ENCODE measurements at regions not wholly inside any gene's neighbourhood (a gene's known extent, or its start where the extent isn't known, plus 50 kb on each side); places are given as distances from the start of the nearest gene placed in this dataset.
"Not testable (repeated sequence)": the region's sequence is repeated elsewhere in the genome, so short reads cannot be mapped to it uniquely, and the experiment has no call there.

DNA sequence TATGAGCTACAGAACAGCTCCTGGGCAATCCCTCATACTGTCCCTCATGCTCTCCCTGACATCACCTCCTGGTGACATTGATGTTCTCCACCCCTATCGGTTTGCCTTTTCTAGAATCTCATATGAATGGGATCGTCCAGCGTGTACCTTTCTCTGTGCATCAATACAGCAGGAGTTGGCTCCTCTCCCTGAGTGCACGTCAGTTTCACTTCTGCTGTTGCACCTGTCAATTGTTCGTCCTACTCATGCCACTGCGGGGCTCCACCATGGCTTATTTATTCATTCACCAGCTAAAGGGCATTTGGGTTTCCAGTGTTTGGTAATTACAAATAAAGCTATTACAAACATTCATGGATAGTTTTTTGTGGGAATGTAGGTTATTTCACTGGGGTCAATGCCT, 269.1 kb upstream of the ZFP42 start:
- FAIRE-seq: no peak

DNA sequence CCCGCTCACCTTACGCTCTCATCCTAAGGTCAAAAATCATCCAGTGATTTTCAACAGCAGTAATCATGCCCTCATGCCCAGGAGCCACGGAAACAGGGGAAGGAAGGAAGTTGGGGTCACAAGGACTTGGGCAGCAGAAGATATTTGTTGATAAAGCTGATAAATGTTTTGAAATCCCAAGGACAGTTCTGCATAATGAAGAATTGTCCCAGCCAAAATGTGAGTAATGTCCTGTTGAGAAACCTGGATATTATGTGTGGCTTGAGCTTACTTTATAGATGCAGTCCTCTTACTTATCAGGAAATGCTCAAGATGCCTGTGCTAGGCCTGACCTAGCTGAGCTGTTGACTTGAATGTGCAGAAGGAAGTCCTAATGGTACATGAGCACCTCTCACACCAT, 263.0 kb upstream of the ZFP42 start:
- FAIRE-seq: no peak

DNA sequence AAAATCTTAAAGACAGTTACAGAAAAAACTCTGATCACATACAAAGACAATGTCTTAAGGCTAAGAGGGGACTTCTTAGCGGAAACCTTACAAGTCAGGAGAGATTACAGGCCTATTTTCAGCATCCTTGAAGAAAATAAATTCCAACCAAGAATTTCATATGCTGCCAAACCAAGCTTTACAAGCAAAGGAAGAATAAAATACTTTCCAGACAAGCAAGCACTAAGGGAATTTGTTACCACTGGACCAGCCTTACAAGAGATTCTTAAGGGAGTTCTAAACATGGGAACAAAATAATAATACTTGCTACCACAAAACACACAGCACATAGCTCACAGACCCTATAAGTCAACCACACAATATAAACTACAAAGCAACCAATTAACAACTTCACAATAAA, 255.8 kb upstream of the ZFP42 start:
- no peak for FAIRE-seq

DNA sequence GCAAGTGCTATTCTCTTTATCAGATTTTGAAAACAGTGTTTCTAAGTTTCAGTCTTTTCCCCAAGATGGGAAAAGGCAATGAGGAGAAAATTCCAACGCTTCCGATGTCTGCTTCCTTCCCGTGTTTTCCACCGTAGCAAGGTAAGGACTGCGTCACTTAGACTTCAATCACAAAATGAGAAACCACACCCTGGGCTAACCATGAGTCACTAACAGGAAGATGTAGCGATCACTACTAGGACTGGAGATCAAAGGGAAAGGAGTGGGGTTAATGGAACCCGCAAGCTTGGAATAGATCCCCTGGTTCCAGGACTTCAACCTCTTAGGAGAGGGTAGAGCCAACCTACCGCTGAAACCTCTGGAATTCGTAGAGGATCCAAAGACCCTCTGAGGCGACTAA, 250.7 kb upstream of the ZFP42 start:
- FAIRE-seq: no peak

DNA sequence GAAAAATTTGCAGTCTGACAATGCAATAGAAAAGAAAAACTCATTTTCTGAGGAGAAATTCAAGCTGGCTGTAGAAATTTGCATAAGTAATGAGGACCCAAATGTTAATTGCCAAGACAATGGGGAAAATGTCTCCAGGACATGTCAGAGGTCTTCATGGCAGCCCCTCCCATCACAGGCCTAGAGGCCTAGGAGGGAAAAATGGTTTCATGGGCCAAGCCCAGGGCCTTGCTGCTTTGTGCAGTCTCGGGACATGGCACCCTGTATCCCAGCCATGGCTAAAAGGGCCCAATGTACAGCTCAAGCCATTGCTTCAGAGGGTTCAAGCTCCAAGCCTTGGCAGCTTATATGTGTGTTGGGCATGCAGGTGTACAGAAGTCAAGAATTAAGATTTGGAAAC, 244.9 kb upstream of the ZFP42 start:
- not testable (repeated sequence) for FAIRE-seq

DNA sequence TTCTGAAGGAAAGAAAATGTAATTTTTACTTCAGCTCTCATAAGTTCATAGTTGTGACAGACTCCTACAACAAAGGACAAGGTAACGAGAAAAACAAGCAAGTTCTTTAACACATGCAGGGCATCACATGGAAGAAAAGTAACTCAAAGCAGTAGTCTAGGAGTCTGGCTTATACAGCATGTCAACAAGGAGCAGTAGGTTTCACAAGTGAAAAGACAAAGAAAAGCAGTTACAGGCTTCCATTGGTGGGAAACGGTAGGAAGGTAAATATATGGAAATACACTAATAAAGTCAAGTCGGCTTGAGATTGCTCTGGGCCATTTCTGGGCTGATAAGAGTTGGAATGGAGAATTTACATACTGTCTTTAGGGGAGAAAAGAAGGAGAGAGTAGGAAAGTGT, 228.4 kb upstream of the ZFP42 start:
- FAIRE-seq: no peak

DNA sequence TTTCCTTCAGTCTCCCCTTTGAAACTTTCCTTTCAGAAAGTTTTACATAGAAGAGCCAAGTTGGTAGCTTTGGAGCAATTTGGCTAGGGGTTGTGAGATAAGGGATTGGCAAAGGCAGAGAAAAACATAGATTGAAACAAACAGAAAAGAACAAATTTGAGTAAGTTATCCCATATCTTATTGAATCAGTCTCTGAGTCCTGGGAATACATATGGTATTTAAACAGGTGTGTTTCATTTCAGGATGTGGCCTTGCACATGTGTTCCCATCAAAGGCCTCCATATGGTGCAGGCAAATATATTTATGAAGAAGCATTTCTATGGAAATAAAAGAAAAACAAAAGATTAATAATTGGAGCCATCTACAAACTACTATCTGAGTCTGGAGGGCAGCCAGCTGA, 227.9 kb upstream of the ZFP42 start:
- no peak for FAIRE-seq

DNA sequence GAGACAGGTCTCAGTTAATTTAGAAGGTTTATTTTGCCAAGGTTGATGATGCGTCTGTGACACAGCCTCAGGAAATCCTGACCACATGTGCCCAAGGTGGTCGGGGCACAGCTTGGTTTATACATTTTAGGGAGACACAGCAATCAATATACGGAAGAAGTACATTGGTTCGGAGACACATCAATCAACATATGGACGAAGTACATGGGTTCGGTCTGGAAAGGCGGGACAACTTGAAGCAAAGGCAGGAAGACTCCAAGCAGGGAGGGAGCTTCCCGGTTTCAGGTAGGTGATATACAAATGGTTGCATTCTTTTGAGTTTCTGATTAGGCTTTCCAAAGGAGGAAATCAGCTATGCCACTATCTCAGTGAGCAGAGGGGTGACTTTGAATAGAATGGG, 225.2 kb upstream of the ZFP42 start:
- no peak for FAIRE-seq

DNA sequence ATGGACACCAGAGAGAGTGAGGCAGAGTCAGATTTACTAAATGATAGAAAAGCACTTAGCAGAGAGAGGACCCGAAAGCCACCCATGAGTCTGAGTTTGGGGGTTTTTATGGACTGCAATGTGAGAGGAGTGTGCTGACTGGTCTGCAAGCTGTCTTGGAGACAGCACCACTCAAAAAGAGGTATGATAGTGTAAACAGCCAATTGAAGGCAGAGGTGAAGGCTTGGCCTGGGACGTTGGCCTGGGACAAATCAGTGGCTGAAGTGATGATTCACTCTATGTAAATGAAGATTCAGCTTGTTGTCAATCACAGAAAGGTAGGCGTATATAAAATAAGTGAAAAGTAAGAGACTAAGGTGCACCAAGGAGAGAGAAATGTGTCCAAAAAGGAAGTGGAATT, 217.6 kb upstream of the ZFP42 start:
- no peak for FAIRE-seq

DNA sequence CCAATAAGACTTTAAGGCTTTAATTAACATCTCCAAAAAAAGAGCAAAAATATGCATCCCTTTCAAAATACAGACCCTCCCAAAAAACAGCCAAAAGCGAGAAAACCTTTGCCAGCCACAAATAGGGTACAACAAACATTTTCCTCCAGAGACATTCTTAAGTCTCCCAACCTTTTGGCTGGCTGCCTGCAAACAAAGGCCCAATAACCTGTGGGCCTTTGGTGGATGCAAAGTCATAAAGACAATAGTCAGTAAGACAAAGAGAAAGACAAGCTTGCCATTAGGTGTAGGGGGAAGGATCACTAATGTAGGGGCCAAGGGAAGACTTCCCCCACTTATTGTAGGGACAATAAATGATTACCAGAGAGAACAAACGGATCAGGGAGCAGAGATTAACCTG, 215.5 kb upstream of the ZFP42 start:
- no peak for FAIRE-seq

DNA sequence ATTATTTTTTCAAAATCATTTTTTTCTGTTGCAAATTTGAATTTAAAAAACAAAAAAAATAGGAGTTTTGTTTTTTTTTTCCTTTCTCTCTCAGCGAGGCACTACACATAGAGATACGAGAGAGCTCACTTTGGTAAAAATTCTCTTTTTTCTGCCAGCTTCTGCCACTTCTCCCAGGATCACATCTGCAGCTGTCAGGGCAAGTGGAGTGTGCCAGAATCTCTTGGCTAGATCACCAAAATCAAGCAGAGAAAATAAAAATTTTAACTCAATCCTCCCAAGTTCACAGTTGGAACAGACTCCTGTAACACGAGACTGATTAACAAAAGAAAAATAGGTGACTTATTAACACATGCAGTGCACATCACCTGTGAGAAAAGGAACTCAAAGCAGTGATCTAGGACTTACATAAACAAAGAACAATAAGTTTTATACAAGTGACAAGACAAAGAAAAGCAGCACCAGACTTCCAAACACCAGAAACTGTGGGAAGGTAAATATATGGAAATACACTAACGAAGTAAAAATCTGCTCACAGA, 213.2 kb upstream of the ZFP42 start:
- no peak for FAIRE-seq

DNA sequence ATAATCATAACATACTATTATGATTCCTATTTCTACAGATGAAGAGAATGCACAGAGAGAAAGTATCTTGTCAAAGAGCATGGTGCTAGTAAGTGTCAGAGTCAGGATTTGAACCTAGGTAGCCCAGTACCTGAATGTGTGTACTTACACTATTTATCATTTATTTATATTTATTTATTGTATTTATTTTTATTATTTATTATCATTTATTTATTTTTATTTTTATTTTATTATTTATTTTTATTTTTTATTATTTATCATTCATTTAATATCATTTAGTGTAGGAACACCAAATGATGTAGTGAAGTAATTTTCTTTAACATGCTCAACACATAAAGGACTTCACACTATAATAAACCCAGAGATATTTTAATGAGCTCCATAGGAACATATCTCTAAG, 209.4 kb upstream of the ZFP42 start:
- FAIRE-seq: peak; percentile 25

DNA sequence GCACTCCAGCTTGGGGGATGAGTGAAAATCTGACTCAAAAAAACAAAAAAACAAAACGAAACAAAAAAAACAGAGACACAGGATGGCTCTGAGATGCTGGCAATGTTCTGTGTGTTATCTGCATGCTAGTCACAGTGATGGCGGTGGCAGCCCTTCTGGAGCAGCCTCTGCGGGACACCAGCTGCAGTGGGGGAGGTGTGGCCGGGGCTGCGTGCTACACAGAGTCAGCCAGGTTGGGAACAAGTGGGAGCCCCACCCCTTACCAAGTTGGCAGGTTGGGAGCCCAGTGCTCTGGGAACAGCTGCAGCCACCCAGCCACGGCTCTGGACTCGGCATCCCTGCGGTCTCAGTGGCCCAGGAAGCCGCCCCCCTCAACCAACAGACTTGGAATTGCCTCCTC, 206.5 kb upstream of the ZFP42 start:
- no peak for FAIRE-seq

DNA sequence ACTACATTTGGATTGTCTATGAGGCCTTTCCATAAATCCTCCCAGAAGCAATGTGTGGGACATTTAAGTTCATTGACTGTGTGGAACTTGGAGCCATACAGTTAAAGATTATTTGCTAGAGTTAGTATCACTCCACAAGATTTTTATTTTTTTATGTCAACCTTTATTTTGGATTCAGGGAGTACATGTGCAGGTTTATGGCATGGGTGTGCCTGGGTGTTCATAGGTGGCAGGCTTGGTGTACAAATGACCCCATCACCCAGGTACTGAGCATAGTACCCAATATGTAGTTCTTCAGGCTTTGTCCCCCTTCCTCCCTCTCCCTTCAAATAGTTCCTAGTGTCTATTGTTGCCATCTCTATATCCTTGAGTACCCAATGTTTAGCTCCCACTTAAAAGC, 199.8 kb upstream of the ZFP42 start:
- no peak for FAIRE-seq

DNA sequence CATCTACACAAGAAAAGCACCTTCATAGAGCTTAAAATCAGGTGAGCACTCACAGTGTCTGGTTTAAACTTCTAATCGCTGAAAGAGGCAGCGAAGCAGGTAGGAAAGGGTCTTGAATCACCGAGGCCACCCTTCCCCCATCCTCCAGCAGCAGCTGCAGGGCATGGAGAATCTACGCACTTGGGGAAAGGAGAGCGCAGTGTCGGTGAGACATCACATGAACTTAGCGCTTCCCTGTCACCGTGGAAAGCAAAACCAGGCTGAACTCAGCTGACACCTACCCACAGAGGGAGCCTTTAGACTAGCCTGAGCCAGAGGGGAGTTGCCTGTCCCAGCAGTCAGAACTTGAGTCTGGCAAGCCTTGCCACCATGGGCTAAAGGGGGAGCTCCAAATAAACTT, 197.2 kb upstream of the ZFP42 start:
- FAIRE-seq: no peak

DNA sequence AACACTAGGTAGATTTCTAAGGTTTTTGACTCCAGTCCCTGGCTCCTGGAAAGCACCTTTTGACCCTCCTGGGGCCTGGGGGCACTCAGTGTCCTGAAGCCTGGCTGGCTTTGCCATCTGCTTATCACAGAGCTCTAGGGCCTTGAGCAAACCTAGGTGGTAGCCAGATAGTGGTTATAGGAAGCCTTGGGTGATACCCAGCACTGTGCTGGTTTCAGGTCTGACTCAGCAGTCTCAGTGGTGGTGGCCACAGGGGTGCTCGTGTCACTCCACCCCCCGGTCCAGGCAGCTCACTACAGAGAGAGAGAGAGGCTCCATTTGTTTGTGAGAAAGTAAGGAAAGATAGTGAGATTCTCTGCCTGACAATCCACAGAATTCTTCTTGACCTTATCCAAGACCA, 195.8 kb upstream of the ZFP42 start:
- no peak for FAIRE-seq

DNA sequence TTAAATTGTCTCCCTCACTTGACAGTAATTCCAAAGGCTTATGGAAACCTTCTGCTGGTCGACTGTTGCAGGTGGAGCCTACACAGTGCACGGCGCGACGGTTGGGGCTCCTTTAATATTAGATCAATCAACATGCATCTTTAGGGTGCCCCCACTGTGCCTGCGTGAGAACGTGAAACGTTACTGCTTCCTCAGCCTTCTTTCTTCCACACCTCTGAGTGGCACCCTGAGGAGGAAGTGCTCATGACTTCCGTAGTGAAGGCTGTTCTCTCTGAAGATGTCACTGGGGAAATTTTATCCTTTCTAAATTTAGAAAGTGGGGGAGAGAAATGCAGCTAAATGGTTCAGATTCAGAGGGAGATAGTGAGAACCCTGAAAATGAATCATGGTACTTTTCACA, 184.0 kb upstream of the ZFP42 start:
- no peak for FAIRE-seq

DNA sequence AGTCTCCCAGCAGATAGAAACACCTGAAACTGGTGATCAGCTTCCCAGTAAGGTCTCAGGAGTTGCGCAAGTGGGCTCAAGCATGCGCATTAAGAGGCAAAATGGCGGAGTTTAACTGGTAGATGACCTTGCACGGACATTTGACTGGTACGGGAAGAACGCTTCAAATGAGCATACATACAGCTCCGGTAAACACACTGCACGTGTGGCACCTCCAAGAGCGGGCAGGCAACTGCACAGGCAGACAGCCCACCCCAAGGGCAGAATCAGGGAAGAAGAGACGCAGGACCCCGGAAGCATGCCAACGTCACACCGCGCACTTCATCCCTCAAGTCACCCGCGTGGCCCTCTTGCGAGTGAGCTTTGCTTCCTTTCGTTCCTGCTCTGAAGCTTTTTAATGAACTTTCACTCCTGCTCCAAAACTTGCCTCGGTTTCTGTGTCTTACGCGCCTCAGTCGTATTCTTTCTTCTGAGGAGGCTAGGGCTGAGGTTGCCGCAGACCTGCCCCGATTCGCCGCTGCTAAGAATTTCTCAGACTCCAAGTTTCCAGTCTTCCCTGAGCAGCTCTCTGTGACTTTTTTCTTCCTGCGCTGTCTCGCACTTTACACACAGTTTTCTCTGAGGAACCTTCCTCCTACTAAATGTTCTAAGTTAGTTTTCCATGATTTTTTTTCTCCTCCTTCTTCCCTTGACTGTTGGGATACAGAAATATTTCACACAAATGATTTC, 180.7 kb upstream of the ZFP42 start:
- no peak for FAIRE-seq

DNA sequence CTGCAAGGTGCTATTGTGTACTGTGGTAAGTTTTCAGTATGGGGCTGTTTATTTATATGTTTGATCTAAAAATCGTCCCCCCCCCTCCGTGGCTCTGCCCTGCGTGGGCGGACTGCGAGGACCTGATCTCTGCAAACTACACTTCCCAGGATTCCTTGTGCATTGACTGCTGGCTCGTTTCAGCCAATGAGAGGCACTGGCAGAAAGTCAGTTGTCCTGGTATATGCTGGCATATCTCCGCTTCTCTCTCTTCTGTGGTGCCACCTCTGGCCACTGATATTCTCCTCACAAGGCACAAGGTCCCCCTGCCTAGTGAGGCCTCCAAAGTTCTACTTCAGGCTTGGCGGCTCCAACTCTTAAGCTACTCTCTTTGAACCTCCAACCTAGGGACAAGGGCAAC, 168.8 kb upstream of the ZFP42 start:
- FAIRE-seq: no peak

DNA sequence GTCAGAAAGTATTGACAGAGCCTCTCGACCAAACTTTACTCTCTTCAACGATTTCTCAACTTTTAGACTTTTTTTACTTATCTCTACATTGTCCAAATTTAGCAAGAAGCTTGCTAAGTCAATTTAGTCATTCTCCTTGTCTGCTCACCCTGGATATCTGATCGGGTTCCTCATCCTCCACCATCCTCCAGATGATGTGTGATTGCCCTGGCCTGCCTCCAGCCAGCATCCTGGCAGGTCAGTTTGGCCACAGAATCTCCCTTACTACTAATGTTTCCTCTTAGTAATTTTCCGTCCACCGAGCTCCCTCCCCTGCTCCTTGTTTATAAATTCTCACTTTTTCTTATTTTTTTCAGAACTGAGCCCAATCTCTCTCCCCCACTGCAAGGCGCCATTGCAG, 167.9 kb upstream of the ZFP42 start:
- FAIRE-seq: no peak

DNA sequence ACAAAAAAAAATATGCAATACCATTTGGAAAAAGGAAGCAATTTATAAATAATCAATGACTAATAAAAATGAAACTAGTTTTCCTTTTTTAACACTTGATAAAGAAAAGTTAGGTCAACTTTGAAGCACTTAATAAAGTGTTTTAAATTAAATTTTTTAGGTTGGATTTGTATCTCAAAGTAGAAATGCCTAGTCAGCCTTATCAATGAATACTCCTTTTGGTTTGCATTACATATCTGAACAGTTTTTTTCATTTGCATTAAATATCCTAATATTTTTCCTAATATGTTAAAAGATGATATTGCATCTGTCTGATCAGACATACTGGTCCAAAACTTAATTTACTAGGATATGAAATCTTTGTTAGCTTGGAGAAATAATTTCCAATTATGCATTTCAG, 155.8 kb upstream of the ZFP42 start:
- FAIRE-seq: no peak

DNA sequence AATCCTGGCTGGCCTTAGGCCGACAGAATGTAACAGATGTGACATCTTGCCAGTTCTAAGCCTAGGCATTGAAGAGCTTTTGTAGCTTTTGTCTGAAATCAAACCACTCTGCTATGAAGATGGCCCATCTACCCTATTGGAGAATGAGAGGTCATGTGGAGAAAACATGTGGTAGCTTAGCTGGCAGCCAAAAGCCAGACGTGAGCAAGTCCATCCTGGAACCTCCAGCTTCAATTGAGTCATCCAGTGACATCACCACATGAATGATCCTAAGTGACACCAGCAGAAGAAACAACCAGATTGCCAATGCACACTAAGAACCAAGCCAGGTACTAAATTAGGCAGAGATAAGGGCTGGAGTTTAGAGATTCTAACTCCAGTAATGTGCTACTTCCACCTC, 154.8 kb upstream of the ZFP42 start:
- FAIRE-seq: no peak

DNA sequence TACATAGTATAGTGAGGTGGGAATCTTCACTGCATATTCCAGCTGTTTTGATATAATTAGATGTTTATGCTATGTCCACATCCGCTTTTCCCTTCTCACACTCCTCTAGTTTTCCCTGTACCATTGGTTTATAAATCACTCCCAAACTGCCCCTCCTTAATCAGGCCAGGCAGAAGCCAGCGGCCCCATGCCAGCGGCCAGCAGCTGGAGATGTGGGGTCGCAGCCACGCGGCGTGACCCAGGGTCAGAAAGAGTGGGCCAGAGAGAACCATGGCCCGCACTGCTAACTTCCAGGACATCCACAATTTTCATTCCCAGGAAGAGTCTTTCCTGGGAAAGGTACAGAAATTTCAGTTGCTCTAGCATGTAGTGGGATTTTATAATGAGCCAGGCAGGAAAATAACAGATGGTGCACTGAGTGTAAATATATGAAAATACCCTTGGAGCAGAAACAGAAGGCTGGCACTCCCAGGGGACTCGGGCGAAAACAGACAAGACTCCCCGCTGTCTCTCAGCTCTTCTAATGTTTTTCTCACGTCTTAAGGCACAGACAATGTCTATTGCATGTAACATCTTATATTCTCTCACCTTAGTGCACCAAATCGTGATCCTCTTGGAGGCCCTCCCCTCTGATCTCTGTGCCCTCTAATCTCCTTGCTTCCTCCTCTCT, 145.9 kb upstream of the ZFP42 start:
- no peak for FAIRE-seq

DNA sequence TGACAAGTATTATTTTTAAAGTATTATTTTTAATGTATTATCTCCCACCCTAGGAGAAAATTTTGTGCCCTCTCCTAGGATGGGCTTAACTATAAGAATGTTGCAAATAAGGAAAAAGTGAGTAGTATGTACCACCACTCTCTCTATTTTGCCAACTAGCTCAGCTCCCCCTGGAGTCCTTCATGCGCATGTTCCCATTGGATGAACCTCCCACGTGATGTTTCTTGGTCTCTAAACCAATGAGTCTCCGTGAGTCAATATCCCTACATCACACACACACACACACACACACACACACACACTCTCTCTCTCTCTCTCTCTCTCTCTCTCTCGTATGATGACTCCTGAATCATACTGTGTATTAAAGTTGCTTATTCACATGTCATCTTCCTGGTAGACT, 129.7 kb upstream of the ZFP42 start:
- no peak for FAIRE-seq

DNA sequence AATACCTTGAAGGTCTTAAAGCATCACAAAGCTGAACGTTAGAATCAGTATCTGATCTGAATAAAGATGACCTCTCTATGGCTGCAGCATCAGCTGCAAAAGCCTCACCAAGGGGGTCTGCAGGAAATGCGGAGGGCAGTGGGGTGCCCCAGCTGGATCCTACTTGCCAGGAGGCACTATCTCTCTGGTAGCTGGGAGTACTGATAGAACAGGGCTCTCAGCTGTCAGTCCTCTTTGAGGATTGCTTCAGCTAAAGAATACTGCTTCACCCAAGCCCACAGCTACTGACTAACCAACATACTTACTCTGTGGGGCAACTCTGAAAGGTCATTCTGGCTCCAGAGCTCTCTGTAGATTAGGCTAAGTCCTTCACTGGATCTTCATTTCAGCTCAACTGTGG, 112.5 kb upstream of the ZFP42 start:
- no peak for FAIRE-seq
